ENCODE measurements at regions not wholly inside any gene's neighbourhood (a gene's known extent, or its start where the extent isn't known, plus 50 kb on each side); places are given as distances from the start of the nearest gene placed in this dataset.

DNA sequence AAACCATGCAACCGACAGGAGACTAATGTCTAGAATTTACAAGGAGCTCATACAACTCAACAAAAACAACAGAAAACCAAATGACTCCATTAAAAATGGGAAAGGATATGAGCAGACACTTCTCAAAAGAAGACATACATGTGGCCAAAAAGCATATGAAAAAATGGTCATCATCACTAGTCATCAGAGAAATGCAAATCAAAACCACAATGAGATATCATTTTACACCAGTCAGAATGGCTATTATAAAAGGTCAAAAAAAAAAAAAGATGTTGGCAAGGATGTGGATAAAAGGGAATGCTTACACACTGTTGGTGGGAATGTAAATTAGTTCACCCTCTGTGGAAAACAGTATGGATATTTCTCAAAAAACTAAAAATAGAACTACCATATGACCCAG, 50.5 kb upstream of the CHRDL1 start:
- TF ChIP-seq TAF1 (IDR thresholded peaks at IDR 0.05; ENCODE audit: borderline replicate concordance, low read depth, low read length): no peak
- no peak for TF ChIP-seq JUND (IDR thresholded peaks at IDR 0.05; ENCODE audit: low read depth, low read length)
- no peak for TF ChIP-seq CBX5 (IDR thresholded peaks at IDR 0.05; ENCODE audit: low read depth)
- TF ChIP-seq EP300 (IDR thresholded peaks at IDR 0.05; ENCODE audit: borderline replicate concordance in 1 of 2, control insufficient read depth in 1 of 2, low read depth in 2 of 2, low read length in 2 of 2): no peak
- no peak for TF ChIP-seq EZH2 (IDR thresholded peaks at IDR 0.05; ENCODE audit: borderline replicate concordance, control insufficient read depth, low read depth, low read length)
- TF ChIP-seq FOXM1 (IDR thresholded peaks at IDR 0.05; ENCODE audit: low read depth, low read length): no peak
